ENCODE measurements at regions not wholly inside any gene's neighbourhood (a gene's known extent, or its start where the extent isn't known, plus 50 kb on each side); places are given as distances from the start of the nearest gene placed in this dataset.

DNA sequence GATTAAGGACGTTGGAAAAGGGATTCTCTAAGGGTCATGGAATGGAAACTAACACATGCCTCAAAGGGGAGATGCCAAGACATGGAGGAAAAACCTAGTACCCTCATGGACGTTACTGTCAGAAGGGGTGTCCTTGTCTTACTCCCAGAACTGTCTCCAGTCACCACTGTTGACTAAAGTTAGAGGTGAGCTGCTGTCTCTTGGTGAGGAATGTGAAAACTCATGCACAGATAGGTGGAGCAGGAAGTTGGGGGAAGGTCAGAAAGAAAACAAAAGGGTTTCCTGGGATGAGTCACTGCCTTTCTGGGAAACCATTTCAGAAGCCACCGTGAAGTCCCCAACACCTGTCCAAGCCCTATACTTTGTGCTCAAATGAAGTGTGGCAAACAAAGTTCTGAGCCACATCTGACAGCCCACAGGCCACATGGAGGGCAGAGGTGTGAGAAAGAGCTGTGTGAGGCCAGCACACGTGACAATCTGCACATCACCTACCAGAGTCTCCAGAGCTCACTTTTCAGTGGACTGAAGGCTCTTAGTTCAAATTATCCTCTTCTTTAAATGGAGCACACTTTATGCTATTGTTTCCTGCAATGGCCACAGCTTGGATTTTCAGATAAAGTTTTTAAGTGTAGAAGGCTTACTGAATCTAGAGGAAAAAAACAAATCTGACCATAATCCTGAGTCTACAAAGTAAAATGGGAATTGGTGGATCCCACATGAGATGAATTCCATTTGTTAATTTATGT lies 92.9 kb upstream of the EGLN3 start (continued):
- TF ChIP-seq, protein P1, sequence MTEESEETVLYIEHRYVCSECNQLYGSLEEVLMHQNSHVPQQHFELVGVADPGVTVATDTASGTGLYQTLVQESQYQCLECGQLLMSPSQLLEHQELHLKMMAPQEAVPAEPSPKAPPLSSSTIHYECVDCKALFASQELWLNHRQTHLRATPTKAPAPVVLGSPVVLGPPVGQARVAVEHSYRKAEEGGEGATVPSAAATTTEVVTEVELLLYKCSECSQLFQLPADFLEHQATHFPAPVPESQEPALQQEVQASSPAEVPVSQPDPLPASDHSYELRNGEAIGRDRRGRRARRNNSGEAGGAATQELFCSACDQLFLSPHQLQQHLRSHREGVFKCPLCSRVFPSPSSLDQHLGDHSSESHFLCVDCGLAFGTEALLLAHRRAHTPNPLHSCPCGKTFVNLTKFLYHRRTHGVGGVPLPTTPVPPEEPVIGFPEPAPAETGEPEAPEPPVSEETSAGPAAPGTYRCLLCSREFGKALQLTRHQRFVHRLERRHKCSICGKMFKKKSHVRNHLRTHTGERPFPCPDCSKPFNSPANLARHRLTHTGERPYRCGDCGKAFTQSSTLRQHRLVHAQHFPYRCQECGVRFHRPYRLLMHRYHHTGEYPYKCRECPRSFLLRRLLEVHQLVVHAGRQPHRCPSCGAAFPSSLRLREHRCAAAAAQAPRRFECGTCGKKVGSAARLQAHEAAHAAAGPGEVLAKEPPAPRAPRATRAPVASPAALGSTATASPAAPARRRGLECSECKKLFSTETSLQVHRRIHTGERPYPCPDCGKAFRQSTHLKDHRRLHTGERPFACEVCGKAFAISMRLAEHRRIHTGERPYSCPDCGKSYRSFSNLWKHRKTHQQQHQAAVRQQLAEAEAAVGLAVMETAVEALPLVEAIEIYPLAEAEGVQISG (CRISPR knock-in tag; IDR thresholded peaks at IDR 0.05), result peak; percentile 86
- TF ChIP-seq SCMH1 (CRISPR knock-in tag; IDR thresholded peaks at IDR 0.05; ENCODE audit: borderline replicate concordance), result no peak
- TF ChIP-seq RBM22 (optimal IDR thresholded peaks at IDR 0.05; ENCODE audit: low read length), result no peak
- TF ChIP-seq KMT2A (CRISPR knock-in tag; IDR thresholded peaks at IDR 0.05), result no peak
- TF ChIP-seq, protein P2, sequence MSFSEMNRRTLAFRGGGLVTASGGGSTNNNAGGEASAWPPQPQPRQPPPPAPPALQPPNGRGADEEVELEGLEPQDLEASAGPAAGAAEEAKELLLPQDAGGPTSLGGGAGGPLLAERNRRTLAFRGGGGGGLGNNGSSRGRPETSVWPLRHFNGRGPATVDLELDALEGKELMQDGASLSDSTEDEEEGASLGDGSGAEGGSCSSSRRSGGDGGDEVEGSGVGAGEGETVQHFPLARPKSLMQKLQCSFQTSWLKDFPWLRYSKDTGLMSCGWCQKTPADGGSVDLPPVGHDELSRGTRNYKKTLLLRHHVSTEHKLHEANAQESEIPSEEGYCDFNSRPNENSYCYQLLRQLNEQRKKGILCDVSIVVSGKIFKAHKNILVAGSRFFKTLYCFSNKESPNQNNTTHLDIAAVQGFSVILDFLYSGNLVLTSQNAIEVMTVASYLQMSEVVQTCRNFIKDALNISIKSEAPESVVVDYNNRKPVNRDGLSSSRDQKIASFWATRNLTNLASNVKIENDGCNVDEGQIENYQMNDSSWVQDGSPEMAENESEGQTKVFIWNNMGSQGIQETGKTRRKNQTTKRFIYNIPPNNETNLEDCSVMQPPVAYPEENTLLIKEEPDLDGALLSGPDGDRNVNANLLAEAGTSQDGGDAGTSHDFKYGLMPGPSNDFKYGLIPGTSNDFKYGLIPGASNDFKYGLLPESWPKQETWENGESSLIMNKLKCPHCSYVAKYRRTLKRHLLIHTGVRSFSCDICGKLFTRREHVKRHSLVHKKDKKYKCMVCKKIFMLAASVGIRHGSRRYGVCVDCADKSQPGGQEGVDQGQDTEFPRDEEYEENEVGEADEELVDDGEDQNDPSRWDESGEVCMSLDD (CRISPR knock-in tag; IDR thresholded peaks at IDR 0.05; ENCODE audit: borderline replicate concordance), result peak; percentile 90; the same call in 1 of the 2 replicates
- TF ChIP-seq SRSF1 (optimal IDR thresholded peaks at IDR 0.05; ENCODE audit: low read depth, low read length), result no peak
- TF ChIP-seq ZNF747 (CRISPR knock-in tag; IDR thresholded peaks at IDR 0.05; ENCODE audit: borderline replicate concordance), result peak; percentile 97
- TF ChIP-seq ZFP36L2 (CRISPR knock-in tag; IDR thresholded peaks at IDR 0.05), result peak; percentile 96
- TF ChIP-seq CENPX (CRISPR knock-in tag; IDR thresholded peaks at IDR 0.05), result no peak
- TF ChIP-seq EEA1 (CRISPR knock-in tag; IDR thresholded peaks at IDR 0.05; ENCODE audit: borderline replicate concordance), result peak; percentile 77; the same call in 1 of the 2 replicates
- TF ChIP-seq SYNCRIP (IDR thresholded peaks at IDR 0.05; ENCODE audit: insufficient read depth, low read depth, low read length), result no peak
- TF ChIP-seq, protein P3, sequence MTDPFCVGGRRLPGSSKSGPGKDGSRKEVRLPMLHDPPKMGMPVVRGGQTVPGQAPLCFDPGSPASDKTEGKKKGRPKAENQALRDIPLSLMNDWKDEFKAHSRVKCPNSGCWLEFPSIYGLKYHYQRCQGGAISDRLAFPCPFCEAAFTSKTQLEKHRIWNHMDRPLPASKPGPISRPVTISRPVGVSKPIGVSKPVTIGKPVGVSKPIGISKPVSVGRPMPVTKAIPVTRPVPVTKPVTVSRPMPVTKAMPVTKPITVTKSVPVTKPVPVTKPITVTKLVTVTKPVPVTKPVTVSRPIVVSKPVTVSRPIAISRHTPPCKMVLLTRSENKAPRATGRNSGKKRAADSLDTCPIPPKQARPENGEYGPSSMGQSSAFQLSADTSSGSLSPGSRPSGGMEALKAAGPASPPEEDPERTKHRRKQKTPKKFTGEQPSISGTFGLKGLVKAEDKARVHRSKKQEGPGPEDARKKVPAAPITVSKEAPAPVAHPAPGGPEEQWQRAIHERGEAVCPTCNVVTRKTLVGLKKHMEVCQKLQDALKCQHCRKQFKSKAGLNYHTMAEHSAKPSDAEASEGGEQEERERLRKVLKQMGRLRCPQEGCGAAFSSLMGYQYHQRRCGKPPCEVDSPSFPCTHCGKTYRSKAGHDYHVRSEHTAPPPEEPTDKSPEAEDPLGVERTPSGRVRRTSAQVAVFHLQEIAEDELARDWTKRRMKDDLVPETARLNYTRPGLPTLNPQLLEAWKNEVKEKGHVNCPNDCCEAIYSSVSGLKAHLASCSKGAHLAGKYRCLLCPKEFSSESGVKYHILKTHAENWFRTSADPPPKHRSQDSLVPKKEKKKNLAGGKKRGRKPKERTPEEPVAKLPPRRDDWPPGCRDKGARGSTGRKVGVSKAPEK (CRISPR knock-in tag; IDR thresholded peaks at IDR 0.05; ENCODE audit: borderline replicate concordance), result peak; percentile 87; the same call in 1 of the 2 replicates
- TF ChIP-seq MAFG (CRISPR knock-in tag; IDR thresholded peaks at IDR 0.05), result no peak
- TF ChIP-seq HDAC2 (CRISPR knock-in tag; IDR thresholded peaks at IDR 0.05), result peak; percentile 95
- TF ChIP-seq, protein P4, sequence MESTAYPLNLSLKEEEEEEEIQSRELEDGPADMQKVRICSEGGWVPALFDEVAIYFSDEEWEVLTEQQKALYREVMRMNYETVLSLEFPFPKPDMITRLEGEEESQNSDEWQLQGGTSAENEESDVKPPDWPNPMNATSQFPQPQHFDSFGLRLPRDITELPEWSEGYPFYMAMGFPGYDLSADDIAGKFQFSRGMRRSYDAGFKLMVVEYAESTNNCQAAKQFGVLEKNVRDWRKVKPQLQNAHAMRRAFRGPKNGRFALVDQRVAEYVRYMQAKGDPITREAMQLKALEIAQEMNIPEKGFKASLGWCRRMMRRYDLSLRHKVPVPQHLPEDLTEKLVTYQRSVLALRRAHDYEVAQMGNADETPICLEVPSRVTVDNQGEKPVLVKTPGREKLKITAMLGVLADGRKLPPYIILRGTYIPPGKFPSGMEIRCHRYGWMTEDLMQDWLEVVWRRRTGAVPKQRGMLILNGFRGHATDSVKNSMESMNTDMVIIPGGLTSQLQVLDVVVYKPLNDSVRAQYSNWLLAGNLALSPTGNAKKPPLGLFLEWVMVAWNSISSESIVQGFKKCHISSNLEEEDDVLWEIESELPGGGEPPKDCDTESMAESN (CRISPR knock-in tag; conservative IDR thresholded peaks at IDR 0.05), result peak; percentile 85
- no peak for TF ChIP-seq MAZ (IDR thresholded peaks at IDR 0.05; ENCODE audit: borderline replicate concordance, low read depth, low read length)
- TF ChIP-seq MAZ (CRISPR knock-in tag; IDR thresholded peaks at IDR 0.05; ENCODE audit: low read depth), result peak; percentile 57; the same call in 1 of the 2 replicates
- TF ChIP-seq ZNF263 (CRISPR knock-in tag; IDR thresholded peaks at IDR 0.05), result peak; percentile 71

Data from HepG2 (cell line).